Breast epithelium (tissue), 3 donors: ENCODE measurements at regions not wholly inside any gene's neighbourhood (a gene's known extent, or its start where the extent isn't known, plus 50 kb on each side); places are given as distances from the start of the nearest gene placed in this dataset.

Source experiments
- CTCF ChIP-seq, 3 donors: fragments of 450-650 bp; IDR thresholded peaks; one replicate each; pipeline ENCODE4 v1.5.1; 2016 to 2017; ENCODE audit warnings: antibody characterized with exemption in 3 of 3, mild to moderate bottlenecking in 3 of 3, moderate library complexity in 3 of 3
- POLR2AphosphoS5 ChIP-seq, 3 donors: sonication (generic); formaldehyde crosslinking; IDR thresholded peaks; one replicate each; pipeline ENCODE4 v1.6.1; 2017; ENCODE audit warnings: antibody characterized with exemption in 3 of 3

GRCh38 chr10:8946451-8946850 is 892.0 kb downstream of the GATA3 start:
- TF ChIP-seq CTCF (IDR thresholded peaks at IDR 0.05) (no peak), POLR2AphosphoS5 (IDR thresholded peaks at IDR 0.05) (no peak)
